HG02588 (cell line): ENCODE measurements at regions not wholly inside any gene's neighbourhood (a gene's known extent, or its start where the extent isn't known, plus 50 kb on each side); places are given as distances from the start of the nearest gene placed in this dataset.
"Not testable (repeated sequence)": the region's sequence is repeated elsewhere in the genome, so short reads cannot be mapped to it uniquely, and the experiment has no call there.

Experiments used
- ATAC-seq: cut with Tn5 transposase; IDR thresholded peaks from one replicate; pipeline ENCODE4 v1.9.1; 2021; ENCODE audit warnings: mild to moderate bottlenecking, moderate library complexity; ENCODE audit not compliant: unreplicated experiment

GRCh38 chr12:72863671-72864070 lies 591.5 kb downstream of the TRHDE start:
- no peak for ATAC-seq

- no peak for ATAC-seq
These were observed 593.8 kb downstream of the TRHDE start for GRCh38 chr12:72865921-72866320.

GRCh38 chr12:72869024-72869423 lies 596.9 kb downstream of the TRHDE start:
- no peak for ATAC-seq

DNA sequence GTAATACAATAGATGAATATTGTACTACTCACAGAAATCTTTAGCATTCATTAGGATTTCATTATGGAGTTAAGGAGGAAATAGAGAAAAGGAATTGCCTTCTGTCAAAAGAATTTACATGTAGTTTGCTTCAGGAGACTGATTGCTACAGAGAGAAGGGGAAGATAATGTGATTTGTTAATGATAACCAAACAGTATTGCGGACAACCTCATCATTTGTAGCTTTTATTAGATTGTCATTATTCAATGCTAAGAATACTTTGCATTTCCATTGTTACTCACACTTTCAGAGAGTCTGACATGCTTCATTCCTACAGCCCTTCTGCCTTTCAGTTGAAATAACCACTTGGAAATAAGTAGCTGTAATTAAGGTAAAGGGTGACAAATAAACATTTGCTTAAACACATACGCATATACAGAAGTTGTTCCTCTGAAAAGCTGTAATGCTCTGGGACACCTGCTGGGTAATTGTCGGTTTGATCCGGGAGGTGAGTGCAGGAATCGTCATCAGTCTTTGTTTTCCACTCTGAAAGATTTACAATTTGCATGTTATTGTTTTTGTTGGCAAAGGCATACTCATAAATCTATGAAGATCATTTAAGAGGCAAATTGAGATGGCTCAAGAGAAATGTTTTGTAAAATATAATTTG lies 600.2 kb downstream of the TRHDE start:
- ATAC-seq, result no peak

- no peak for ATAC-seq
These were observed 600.8 kb downstream of the TRHDE start for GRCh38 chr12:72872996-72873395.

DNA sequence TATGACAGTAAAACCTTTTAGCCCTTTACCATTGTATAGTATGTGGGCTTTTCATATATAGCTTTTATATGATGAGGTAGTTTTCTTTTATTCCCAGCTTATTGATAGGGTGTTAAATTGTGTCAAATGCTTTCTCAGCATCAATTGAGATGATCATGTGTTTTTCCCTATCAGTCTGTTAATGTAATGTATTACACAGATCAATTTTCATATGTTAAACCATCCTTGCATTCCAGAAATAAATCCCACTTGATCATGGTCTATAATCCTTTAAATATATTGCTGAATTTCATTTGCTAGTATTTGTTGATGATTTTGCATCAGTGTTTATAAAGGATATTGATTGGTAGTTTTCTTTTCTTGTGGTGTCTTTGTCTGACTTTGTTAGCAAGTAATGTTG lies 603.9 kb downstream of the TRHDE start:
- no peak for ATAC-seq

DNA sequence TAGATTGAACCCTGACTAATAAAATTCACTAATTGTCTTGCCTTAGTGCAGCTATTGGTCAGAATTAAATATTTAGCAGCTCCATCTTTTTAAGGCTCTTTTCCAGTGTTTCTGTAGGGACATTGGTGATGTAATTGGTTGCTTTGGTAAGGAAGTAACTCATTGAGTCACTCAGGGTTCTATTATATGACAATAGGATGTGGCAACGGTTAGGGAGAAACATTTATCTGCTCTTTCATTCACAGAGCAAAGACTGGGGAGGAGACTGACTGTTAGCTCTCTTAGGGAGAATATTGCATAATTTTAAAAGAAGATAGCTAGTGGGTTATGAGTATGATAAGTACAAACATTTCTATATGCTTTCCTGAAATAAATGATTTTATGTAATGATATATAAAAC lies 616.5 kb downstream of the TRHDE start:
- ATAC-seq, result no peak

GRCh38 chr12:72889791-72890190 lies 617.6 kb downstream of the TRHDE start:
- ATAC-seq, result no peak

GRCh38 chr12:72901685-72902084 lies 629.5 kb downstream of the TRHDE start:
- no peak for ATAC-seq

GRCh38 chr12:72925716-72926115 lies 653.5 kb downstream of the TRHDE start:
- no peak for ATAC-seq

GRCh38 chr12:72931838-72932237 lies 659.7 kb downstream of the TRHDE start:
- ATAC-seq, result not testable (repeated sequence)

DNA sequence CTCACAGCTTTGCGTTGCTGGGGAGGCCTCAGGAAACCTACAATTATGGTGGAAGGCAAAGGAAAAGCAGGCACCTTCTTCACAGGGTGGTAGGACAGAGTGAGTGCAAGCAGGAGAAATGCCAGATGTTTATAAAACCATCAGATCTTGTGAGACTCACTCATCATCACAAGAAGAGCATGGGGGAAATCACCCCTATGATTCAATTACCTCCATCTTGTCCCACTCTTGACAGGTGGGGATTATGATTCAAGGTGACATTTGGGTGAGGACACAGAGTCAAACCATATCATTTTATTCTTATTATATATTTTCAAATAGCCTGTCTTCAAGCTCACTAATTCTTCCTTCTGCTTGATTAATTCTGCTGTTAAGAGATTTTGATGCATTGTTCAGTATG lies 665.3 kb downstream of the TRHDE start:
- no peak for ATAC-seq

DNA sequence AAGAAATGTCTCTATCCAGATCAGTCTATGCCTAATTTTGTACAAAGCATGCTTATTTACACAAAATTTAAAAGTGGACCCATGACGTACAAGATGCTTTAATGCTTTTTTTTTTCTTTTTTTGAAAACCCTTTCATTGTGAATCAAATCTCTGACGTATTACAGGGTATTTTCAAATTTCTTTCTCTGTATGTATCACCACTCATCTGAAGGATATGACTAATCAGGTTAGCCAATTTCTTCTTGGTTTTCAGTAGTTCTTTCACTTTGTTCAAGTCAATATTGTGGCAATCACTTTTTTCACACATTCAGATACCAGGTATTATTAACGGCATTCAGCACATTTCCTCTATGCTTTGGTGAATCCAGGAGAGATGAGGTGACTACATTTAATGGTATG lies 685.3 kb downstream of the TRHDE start:
- ATAC-seq, result no peak

- ATAC-seq, result no peak
These were observed 694.5 kb downstream of the TRHDE start for GRCh38 chr12:72966684-72967083.

DNA sequence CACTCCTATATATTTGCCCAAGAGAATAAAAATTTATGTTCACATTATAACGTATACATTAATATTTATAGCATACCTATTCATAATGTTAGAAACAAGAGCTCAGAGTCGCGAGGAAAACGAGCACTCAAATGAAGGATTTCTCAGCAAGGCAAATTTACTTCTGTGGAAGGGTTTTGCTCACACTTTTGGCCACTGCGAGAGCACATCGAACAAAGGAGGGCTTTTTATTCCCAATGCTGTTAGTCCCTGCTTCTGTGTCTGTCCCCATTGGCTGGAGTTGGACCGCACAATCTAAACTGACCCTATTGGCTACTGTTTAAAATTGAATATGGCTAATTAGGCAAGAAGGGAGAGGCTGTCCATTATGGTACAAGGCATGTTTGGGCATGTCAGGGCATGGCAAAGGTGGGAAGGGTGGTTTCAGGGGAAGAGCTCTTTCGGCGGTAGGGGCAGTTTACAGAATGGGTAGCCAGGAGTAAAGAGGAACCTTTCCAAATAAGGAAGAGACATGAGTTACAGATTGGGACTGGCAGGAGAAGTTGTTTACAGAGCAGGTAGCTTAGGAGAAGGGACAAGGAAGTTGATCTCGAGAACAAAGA lies 702.9 kb downstream of the TRHDE start:
- no peak for ATAC-seq

DNA sequence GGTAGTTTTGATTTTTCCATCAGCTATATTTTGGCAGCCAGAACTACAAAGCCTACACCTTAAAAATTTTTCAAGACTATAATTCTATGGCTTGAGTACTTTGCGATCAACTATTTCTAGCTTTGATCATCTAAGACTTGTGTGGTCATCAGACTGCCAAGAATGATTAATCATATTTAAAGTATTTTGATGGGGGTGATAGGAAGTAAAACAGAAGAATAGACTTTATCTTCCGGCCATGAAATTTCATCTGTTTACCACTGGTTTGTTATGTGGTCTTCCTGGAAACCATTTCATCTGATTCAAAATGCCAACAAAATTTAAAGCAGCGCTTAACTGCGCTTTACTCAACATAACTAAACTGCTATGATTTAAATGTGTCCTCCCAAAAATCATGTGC lies 706.8 kb downstream of the TRHDE start:
- no peak for ATAC-seq

DNA sequence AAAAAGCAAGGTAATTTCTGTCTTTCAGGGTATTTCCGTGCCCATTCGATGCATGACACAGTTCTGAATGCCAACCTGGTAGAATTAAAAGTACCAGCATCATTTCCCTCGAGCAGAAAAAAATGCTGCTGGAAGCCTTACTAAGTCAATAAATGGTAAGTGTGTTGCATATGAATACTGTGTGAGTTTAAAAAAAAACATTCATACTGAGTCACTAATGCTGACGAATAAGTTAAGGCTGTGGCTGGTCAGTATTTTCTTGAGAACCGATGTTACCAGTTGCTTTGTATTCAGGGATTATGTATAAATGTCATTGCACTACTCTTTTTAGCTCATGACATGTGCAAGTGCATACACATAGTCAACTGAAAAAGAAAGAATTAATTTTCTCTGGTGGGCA lies 710.2 kb downstream of the TRHDE start:
- no peak for ATAC-seq

- ATAC-seq, result no peak
These were observed 714.8 kb downstream of the TRHDE start for GRCh38 chr12:72986963-72987362.

- ATAC-seq, result no peak
These were observed 717.3 kb downstream of the TRHDE start for GRCh38 chr12:72989458-72989947.

DNA sequence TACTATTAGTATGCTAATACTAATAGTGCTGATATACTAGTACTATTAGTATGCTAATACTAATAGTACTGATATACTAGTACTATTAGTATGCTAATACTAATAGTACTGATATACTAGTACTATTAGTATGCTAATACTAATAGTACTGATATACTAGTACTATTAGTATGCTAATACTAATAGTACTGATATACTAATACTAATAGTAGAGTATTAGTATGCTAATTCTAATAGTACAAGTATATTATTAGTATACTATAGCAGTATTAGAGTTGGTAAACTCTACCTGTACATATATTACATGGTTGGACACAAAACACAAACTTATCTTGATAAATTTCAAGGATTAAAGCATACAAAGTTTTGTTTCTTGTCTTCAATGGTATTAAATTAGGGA lies 722.9 kb downstream of the TRHDE start:
- ATAC-seq, result not testable (repeated sequence)

- no peak for ATAC-seq
These were observed 723.4 kb downstream of the TRHDE start for GRCh38 chr12:72995616-72996015.

GRCh38 chr12:73001806-73002205 lies 729.6 kb downstream of the TRHDE start:
- not testable (repeated sequence) for ATAC-seq

- ATAC-seq, result not testable (repeated sequence)
These were observed 730.3 kb downstream of the TRHDE start for GRCh38 chr12:73002504-73002903.
